ENCODE measurements at regions not wholly inside any gene's neighbourhood (a gene's known extent, or its start where the extent isn't known, plus 50 kb on each side); places are given as distances from the start of the nearest gene placed in this dataset.

DNA sequence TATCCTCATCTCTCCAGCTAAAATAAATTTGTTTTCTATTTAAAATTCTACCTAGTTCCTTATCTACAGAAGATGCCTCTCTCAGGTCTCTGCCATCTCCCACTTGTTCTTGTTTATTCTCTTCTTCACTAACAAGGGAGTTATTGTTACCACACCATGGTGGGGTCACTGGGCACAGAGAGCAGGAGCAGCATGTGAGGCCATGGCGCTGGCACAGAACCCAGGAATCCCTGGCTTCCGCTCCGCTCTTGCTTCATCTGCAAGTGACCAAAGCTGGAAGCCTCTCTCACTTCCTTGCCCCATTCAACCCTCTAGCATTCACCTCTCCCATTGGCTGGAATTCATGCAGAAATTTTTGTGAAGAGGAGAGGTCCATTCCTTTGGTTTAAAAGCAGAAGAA is 190.7 kb upstream of the NCAM1 start:
- H3K9ac ChIP-seq (ENCODE audit: low read length), result no peak overlapping the region
- H2AK5ac ChIP-seq (ENCODE audit: low read length), result no peak overlapping the region
- peaks cover 0 to 4% of the 10 kb centered on the region in 2 experiments for H3K4me1 ChIP-seq (ENCODE audit: control insufficient read depth in 1 of 2, insufficient read depth in 2 of 2, low read length in 2 of 2)
- no peak overlapping the region for H3K14ac ChIP-seq (ENCODE audit: low read length)
- H2BK5ac ChIP-seq (ENCODE audit: low read depth, low read length, poor library complexity), result no peak overlapping the region
- no peak overlapping the region for H3K4me3 ChIP-seq (ENCODE audit: low read depth, low read length)
- WGBS (ENCODE audit: extremely low coverage, insufficient coverage, insufficient read length), result no CpG with 5 or more reads among the region's 3 CpGs
- no peak overlapping the region for H4K91ac ChIP-seq (ENCODE audit: low read depth, low read length)
- H3K4me2 ChIP-seq (ENCODE audit: low read length), result no peak overlapping the region
- no peaks in the 10 kb centered on the region for H3K79me2 ChIP-seq (ENCODE audit: control insufficient read depth, insufficient read depth, low read length, poor library complexity)
- no peak overlapping the region for H3K18ac ChIP-seq (ENCODE audit: low read length)
- no peaks in the 10 kb centered on the region for H3K9me3 ChIP-seq (ENCODE audit: insufficient read depth, low read depth, low read length)
- H3K27me3 ChIP-seq (ENCODE audit: insufficient read depth, low read length), result no peaks in the 10 kb centered on the region
- no peak overlapping the region for H4K12ac ChIP-seq (ENCODE audit: low read depth, low read length)
- H3K4ac ChIP-seq (ENCODE audit: low read depth, low read length), result no peak overlapping the region
- no peak overlapping the region for H2BK12ac ChIP-seq (ENCODE audit: low read length)
- no peaks in the 10 kb centered on the region for H3K79me1 ChIP-seq (ENCODE audit: low read length)
- H2AFZ ChIP-seq (ENCODE audit: insufficient read depth, low read length, poor library complexity), result no peak overlapping the region
- H3K36me3 ChIP-seq (ENCODE audit: control insufficient read depth in 1 of 2, insufficient read depth in 2 of 2, low read length in 2 of 2), result no peaks in the 10 kb centered on the region
- H3K23ac ChIP-seq (ENCODE audit: low read length), result no peak overlapping the region
- no peak for DNase-seq
- H3K27ac ChIP-seq (ENCODE audit: low read depth, low read length), result no peak overlapping the region
- no peak overlapping the region for H4K8ac ChIP-seq (ENCODE audit: low read depth, low read length)
- no peak overlapping the region for H2BK120ac ChIP-seq (ENCODE audit: insufficient read depth, low read length, poor library complexity)

DNA sequence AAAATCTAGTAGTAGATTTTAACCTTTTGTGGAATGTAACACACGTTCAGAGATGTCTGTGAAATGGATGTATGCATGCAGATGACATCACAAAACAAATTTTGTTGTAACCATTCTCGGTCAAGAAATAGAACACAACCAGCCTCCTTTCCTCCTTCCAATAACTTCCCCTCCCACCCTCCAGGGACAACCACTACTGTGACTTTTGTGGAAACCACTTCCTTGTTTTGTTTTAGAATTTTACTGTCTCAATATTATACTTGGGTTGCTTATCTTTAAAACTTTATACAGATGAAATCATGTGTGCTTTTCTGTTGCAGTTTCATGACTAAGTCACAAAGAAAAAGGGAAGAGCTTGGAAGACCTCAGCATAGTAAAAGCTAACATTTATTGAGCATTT is 189.4 kb upstream of the NCAM1 start:
- Histone ChIP-seq H2AFZ (ENCODE audit: insufficient read depth, low read length, poor library complexity) (no peak overlapping the region), H2BK5ac (ENCODE audit: low read depth, low read length, poor library complexity) (no peak overlapping the region), H4K8ac (ENCODE audit: low read depth, low read length) (no peak overlapping the region), H3K9me3 (ENCODE audit: insufficient read depth, low read depth, low read length) (no peaks in the 10 kb centered on the region), H3K4me1 (ENCODE audit: control insufficient read depth in 1 of 2, insufficient read depth in 2 of 2, low read length in 2 of 2) (peaks cover 0 to 4% of the 10 kb centered on the region in 2 experiments), H3K23ac (ENCODE audit: low read length) (no peak overlapping the region), H3K79me1 (ENCODE audit: low read length) (no peaks in the 10 kb centered on the region), H2AK5ac (ENCODE audit: low read length) (no peak overlapping the region), H3K79me2 (ENCODE audit: control insufficient read depth, insufficient read depth, low read length, poor library complexity) (no peaks in the 10 kb centered on the region), H3K4me2 (ENCODE audit: low read length) (no peak overlapping the region), H4K12ac (ENCODE audit: low read depth, low read length) (no peak overlapping the region), H3K9ac (ENCODE audit: low read length) (no peak overlapping the region), H4K91ac (ENCODE audit: low read depth, low read length) (no peak overlapping the region), H3K14ac (ENCODE audit: low read length) (no peak overlapping the region), H2BK12ac (ENCODE audit: low read length) (no peak overlapping the region), H3K27ac (ENCODE audit: low read depth, low read length) (no peak overlapping the region), H3K36me3 (ENCODE audit: control insufficient read depth in 1 of 2, insufficient read depth in 2 of 2, low read length in 2 of 2) (no peaks in the 10 kb centered on the region), H2BK120ac (ENCODE audit: insufficient read depth, low read length, poor library complexity) (no peak overlapping the region), H3K18ac (ENCODE audit: low read length) (no peak overlapping the region), H3K27me3 (ENCODE audit: insufficient read depth, low read length) (no peaks in the 10 kb centered on the region), H3K4ac (ENCODE audit: low read depth, low read length) (no peak overlapping the region), H3K4me3 (ENCODE audit: low read depth, low read length) (no peak overlapping the region)
- DNase-seq, result no peak
- no CpG with 5 or more reads among the region's 2 CpGs for WGBS (ENCODE audit: extremely low coverage, insufficient coverage, insufficient read length)

DNA sequence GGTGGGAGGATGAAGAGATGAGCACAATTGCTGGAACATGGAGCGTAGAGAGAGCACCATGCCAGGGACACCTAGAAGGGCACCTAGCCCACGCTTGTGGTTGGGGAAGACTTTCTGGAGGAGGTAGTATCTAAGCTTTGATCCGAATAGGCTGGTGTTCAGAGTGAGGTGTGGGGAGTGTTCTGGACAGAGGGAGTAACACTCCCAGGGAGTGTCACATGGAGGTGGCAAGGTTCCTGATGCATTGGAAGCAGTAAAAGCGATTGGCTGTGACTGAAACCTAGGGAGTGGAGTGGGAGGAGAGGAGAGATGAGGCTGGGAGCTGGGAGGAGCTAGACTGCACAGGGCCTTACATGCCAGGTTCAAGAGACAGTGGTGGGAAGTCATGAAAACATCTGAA is 188.0 kb upstream of the NCAM1 start:
- no peak overlapping the region for H3K4ac ChIP-seq (ENCODE audit: low read depth, low read length)
- no peak overlapping the region for H3K23ac ChIP-seq (ENCODE audit: low read length)
- H2BK12ac ChIP-seq (ENCODE audit: low read length), result no peak overlapping the region
- no peak overlapping the region for H3K9ac ChIP-seq (ENCODE audit: low read length)
- no peak overlapping the region for H4K91ac ChIP-seq (ENCODE audit: low read depth, low read length)
- H3K14ac ChIP-seq (ENCODE audit: low read length), result no peak overlapping the region
- no peak overlapping the region for H4K12ac ChIP-seq (ENCODE audit: low read depth, low read length)
- H3K4me1 ChIP-seq (ENCODE audit: control insufficient read depth in 1 of 2, insufficient read depth in 2 of 2, low read length in 2 of 2), result peaks cover 0 to 10% of the 10 kb centered on the region in 2 experiments
- H3K79me1 ChIP-seq (ENCODE audit: low read length), result no peaks in the 10 kb centered on the region
- no peak overlapping the region for H3K27ac ChIP-seq (ENCODE audit: low read depth, low read length)
- H4K8ac ChIP-seq (ENCODE audit: low read depth, low read length), result no peak overlapping the region
- no peak overlapping the region for H3K4me3 ChIP-seq (ENCODE audit: low read depth, low read length)
- no peak overlapping the region for H2BK120ac ChIP-seq (ENCODE audit: insufficient read depth, low read length, poor library complexity)
- H2BK5ac ChIP-seq (ENCODE audit: low read depth, low read length, poor library complexity), result no peak overlapping the region
- no peak overlapping the region for H2AK5ac ChIP-seq (ENCODE audit: low read length)
- H3K18ac ChIP-seq (ENCODE audit: low read length), result no peak overlapping the region
- H3K36me3 ChIP-seq (ENCODE audit: control insufficient read depth in 1 of 2, insufficient read depth in 2 of 2, low read length in 2 of 2), result no peaks in the 10 kb centered on the region
- DNase-seq, result no peak
- H3K4me2 ChIP-seq (ENCODE audit: low read length), result no peak overlapping the region
- H3K9me3 ChIP-seq (ENCODE audit: insufficient read depth, low read depth, low read length), result no peaks in the 10 kb centered on the region
- no CpG with 5 or more reads among the region's 4 CpGs for WGBS (ENCODE audit: extremely low coverage, insufficient coverage, insufficient read length)
- H3K27me3 ChIP-seq (ENCODE audit: insufficient read depth, low read length), result no peaks in the 10 kb centered on the region
- H2AFZ ChIP-seq (ENCODE audit: insufficient read depth, low read length, poor library complexity), result no peak overlapping the region
- no peaks in the 10 kb centered on the region for H3K79me2 ChIP-seq (ENCODE audit: control insufficient read depth, insufficient read depth, low read length, poor library complexity)

DNA sequence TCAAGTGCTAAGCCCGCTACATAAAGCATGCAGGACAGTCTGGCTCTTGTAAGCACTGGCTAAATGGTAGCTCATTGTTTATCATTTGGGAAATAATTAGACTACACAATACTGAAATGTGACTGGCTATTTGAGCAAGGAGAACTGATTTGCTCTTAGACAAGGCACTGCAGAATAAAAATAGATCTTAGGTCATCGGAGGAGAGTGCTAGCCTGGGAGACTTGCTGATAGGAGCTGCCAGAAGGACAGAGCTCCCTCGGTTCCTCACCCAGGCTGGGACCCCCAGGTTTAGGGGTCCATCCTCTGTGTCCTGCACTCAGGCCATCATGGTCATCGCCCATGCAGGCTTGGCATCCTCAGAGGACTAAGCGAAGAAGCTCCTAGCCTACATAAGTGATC is 184.4 kb upstream of the NCAM1 start:
- H4K8ac ChIP-seq (ENCODE audit: low read depth, low read length), result no peak overlapping the region
- no peak overlapping the region for H3K18ac ChIP-seq (ENCODE audit: low read length)
- H3K14ac ChIP-seq (ENCODE audit: low read length), result no peak overlapping the region
- H2BK5ac ChIP-seq (ENCODE audit: low read depth, low read length, poor library complexity), result no peak overlapping the region
- H3K79me1 ChIP-seq (ENCODE audit: low read length), result no peaks in the 10 kb centered on the region
- DNase-seq, result no peak
- no peaks in the 10 kb centered on the region for H3K9me3 ChIP-seq (ENCODE audit: insufficient read depth, low read depth, low read length)
- H3K79me2 ChIP-seq (ENCODE audit: control insufficient read depth, insufficient read depth, low read length, poor library complexity), result no peaks in the 10 kb centered on the region
- no peak overlapping the region for H2BK120ac ChIP-seq (ENCODE audit: insufficient read depth, low read length, poor library complexity)
- H4K91ac ChIP-seq (ENCODE audit: low read depth, low read length), result no peak overlapping the region
- H3K36me3 ChIP-seq (ENCODE audit: control insufficient read depth in 1 of 2, insufficient read depth in 2 of 2, low read length in 2 of 2), result no peaks in the 10 kb centered on the region
- H3K23ac ChIP-seq (ENCODE audit: low read length), result no peak overlapping the region
- WGBS (ENCODE audit: extremely low coverage, insufficient coverage, insufficient read length), result no CpG with 5 or more reads among the region's 5 CpGs
- H3K4ac ChIP-seq (ENCODE audit: low read depth, low read length), result no peak overlapping the region
- H4K12ac ChIP-seq (ENCODE audit: low read depth, low read length), result no peak overlapping the region
- H3K27me3 ChIP-seq (ENCODE audit: insufficient read depth, low read length), result no peaks in the 10 kb centered on the region
- peaks cover 3 to 14% of the 10 kb centered on the region in 2 experiments for H3K4me1 ChIP-seq (ENCODE audit: control insufficient read depth in 1 of 2, insufficient read depth in 2 of 2, low read length in 2 of 2)
- no peak overlapping the region for H3K4me2 ChIP-seq (ENCODE audit: low read length)
- no peak overlapping the region for H2BK12ac ChIP-seq (ENCODE audit: low read length)
- no peak overlapping the region for H2AK5ac ChIP-seq (ENCODE audit: low read length)
- H3K4me3 ChIP-seq (ENCODE audit: low read depth, low read length), result no peak overlapping the region
- H2AFZ ChIP-seq (ENCODE audit: insufficient read depth, low read length, poor library complexity), result no peak overlapping the region
- no peak overlapping the region for H3K27ac ChIP-seq (ENCODE audit: low read depth, low read length)
- H3K9ac ChIP-seq (ENCODE audit: low read length), result no peak overlapping the region

Data from trophoblast cell (in vitro differentiated cells and primary cell).